ENCODE measurements at regions not wholly inside any gene's neighbourhood (a gene's known extent, or its start where the extent isn't known, plus 50 kb on each side); places are given as distances from the start of the nearest gene placed in this dataset.

DNA sequence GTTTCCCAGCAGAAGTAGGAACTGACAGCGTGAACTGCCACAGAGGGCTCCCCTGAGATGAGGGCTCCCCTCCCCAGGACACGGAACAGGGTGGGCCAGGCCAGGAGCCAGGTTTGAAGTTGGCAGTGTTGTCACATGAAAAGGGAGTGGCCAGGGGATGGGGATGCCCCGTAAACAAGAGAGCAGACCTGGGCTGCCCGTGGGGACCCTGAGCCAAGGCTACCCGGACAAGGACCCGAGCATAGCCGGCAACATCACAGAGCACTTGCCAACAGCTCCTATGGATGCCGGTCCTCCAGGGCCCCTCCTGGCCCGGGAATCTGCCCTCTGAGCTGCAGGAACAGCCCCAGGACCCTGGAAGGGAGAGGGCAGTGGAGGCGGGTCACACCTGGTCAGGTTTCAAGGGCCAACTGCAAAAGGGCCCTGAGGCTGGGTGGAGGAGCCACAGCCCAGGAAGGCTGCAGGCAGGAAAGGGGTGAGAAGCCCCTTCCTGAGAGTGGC is 102.1 kb downstream of the CPZ start:
- DNase-seq, result no peak
- H3K4me3 ChIP-seq, result no peak overlapping the region
- H3K9ac ChIP-seq (ENCODE audit: low read depth in 2 of 2, low read length in 2 of 2), result no peak overlapping the region
- no peaks in the 10 kb centered on the region for H3K9me3 ChIP-seq
- H3K27ac ChIP-seq, result no peak overlapping the region
- intact Hi-C loops (cut with DNase I), result no loop called here
- no peaks in the 10 kb centered on the region for H3K4me1 ChIP-seq
- no peaks in the 10 kb centered on the region for H3K27me3 ChIP-seq
- TF ChIP-seq, protein P1, sequence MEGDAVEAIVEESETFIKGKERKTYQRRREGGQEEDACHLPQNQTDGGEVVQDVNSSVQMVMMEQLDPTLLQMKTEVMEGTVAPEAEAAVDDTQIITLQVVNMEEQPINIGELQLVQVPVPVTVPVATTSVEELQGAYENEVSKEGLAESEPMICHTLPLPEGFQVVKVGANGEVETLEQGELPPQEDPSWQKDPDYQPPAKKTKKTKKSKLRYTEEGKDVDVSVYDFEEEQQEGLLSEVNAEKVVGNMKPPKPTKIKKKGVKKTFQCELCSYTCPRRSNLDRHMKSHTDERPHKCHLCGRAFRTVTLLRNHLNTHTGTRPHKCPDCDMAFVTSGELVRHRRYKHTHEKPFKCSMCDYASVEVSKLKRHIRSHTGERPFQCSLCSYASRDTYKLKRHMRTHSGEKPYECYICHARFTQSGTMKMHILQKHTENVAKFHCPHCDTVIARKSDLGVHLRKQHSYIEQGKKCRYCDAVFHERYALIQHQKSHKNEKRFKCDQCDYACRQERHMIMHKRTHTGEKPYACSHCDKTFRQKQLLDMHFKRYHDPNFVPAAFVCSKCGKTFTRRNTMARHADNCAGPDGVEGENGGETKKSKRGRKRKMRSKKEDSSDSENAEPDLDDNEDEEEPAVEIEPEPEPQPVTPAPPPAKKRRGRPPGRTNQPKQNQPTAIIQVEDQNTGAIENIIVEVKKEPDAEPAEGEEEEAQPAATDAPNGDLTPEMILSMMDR (IDR thresholded peaks at IDR 0.05), result no peak
- no peaks in the 10 kb centered on the region for H3K36me3 ChIP-seq

DNA sequence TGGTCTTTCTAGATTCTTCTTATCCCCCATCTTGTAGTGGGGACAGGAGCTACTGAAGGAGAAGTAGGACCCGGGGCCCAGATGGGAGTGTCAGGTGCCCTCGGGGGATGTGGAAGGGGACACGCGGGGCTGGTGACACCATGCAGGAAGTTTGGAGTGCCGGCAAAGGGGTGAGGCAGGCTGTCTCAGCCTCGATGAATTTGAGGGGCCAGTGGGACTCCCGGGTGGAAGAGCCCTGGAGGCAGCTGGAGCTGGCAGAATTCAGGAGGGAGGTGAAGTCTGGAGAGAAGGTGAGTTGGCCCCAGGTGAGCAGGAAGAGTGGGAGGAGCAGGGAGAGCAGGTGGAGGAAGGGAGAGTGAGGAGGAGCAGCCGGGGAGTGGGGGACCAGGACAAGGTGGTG is 101.7 kb downstream of the CPZ start:
- no peaks in the 10 kb centered on the region for H3K27me3 ChIP-seq
- DNase-seq, result no peak
- H3K27ac ChIP-seq, result no peak overlapping the region
- no peak overlapping the region for H3K4me3 ChIP-seq
- TF ChIP-seq, protein P1 (IDR thresholded peaks at IDR 0.05), result no peak
- no peaks in the 10 kb centered on the region for H3K9me3 ChIP-seq
- H3K36me3 ChIP-seq, result no peaks in the 10 kb centered on the region
- H3K9ac ChIP-seq (ENCODE audit: low read depth in 2 of 2, low read length in 2 of 2), result no peak overlapping the region
- intact Hi-C loops (cut with DNase I), result no loop called here
- H3K4me1 ChIP-seq, result no peaks in the 10 kb centered on the region

DNA sequence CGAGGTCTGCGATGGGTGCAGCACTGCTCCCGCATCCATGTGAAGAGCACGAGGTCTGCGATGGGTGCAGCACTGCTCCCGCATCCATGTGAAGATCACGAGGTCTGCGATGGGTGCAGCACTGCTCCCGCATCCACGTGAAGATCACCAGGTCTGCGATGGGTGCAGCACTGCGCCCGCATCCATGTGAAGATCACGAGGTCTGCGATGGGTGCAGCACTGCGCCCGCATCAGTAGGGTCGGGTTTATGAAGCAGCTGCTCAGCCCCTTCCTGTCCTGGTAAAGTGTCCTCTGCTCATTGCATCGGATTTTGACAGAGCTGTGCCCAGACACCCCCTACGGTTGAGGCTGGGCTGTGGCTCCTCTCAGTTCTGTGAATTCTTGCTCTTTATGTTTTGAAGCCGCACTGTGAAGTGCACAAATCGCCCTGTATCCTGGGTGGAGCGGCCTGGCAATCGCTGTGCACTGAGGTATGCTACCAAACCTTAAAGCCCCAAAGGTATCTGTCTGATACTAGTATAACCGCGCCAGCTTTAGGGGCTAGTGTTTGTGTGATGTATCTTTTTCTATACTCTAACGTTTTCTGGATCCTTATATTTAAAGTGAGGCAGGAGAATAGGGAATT is 98.7 kb downstream of the CPZ start:
- Histone ChIP-seq H3K4me1 (no peaks in the 10 kb centered on the region), H3K36me3 (no peaks in the 10 kb centered on the region), H3K27ac (no peak overlapping the region), H3K9me3 (no peaks in the 10 kb centered on the region), H3K9ac (ENCODE audit: low read depth in 2 of 2, low read length in 2 of 2) (no peak overlapping the region), H3K4me3 (no peak overlapping the region), H3K27me3 (peaks cover 9% of the 10 kb centered on the region)
- no peak for DNase-seq
- intact Hi-C loops (cut with DNase I), result no loop called here
- TF ChIP-seq, protein P1 (IDR thresholded peaks at IDR 0.05), result no peak

DNA sequence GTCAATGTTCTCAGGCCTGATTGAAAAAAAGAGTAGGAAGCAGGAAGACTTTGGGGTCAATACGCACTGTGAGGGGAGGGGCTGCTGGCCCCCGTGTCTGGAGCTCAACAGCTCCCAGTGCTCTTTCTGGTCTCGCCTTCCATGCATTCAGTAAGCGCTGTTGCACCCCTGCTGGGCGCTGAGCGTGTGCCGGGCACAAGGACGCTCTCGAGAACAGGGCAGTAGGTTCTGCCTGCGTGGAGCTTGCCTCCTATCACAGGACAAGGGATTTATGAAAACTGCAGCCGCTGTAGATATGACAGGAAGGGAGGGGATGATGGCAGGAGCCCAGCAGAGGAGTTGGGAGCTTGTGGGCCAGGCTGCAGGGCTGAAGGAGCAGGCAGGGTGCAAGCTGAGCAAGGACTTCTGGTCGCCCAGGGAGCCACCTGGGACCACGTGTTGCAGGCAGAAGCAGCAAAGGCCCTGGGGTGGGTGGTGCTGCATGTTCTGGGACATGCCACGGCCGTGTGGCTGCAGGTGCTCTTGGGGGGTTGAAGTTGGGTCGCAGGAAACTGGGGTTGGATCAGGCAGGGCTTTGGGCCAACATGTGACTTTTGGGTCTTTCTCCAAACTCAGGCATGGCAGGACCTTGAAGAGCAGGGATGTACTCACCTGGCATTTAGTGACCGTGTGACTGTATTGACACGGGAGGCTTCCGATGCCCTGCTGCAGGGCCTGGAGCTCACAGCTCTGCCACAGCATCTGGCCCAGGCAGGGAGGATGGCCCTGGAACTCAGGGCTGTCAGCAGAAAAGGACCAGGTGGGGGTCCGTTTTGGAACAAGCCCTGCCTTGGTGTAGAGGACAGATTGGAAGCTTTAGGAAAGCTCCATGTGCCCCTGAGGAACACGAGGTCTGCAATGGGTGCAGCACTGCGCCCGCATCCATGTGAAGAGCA is 97.9 kb downstream of the CPZ start:
- TF ChIP-seq, protein P1 (IDR thresholded peaks at IDR 0.05), result no peak
- intact Hi-C loops (cut with DNase I), result no loop called here
- peaks cover 9% of the 10 kb centered on the region for H3K27me3 ChIP-seq

DNA sequence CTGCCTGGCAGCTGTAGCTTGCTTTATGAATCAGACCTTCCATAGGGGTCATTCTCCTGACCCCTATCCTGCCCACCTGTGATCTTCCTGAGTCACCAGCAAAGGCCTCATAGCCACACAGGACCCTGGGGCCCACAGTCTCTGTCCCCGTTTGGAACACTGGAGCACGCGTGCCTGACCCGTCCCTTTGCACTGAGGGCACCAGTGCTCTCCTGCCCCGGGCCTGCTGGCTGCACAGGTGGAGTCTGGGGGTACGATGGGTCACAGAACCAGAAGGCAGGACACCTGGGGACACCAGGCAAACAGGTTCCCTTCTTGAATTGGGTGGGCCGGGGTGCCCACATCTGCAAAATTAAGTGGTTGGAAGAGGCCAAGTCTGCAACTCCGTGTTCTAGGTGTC is 97.2 kb downstream of the CPZ start:
- H3K9me3 ChIP-seq, result no peaks in the 10 kb centered on the region
- H3K27me3 ChIP-seq, result peaks cover 9% of the 10 kb centered on the region
- intact Hi-C loops (cut with DNase I), result loop anchor here (5.0 kb wide), 1 partner anchor 198 kb away; no protein-coding TSS in a partner anchor
- H3K36me3 ChIP-seq, result no peaks in the 10 kb centered on the region
- no peak overlapping the region for H3K9ac ChIP-seq (ENCODE audit: low read depth in 2 of 2, low read length in 2 of 2)
- no peak overlapping the region for H3K27ac ChIP-seq
- DNase-seq, result no peak
- H3K4me1 ChIP-seq, result no peaks in the 10 kb centered on the region
- H3K4me3 ChIP-seq, result no peak overlapping the region
- TF ChIP-seq, protein P1 (IDR thresholded peaks at IDR 0.05), result no peak

More for the DNA sequence above, 97.9 kb downstream of the CPZ start:
- H3K9me3 ChIP-seq, result no peaks in the 10 kb centered on the region
- no peak for DNase-seq
- no peaks in the 10 kb centered on the region for H3K4me1 ChIP-seq
- H3K4me3 ChIP-seq, result no peak overlapping the region
- no peak overlapping the region for H3K27ac ChIP-seq
- no peak overlapping the region for H3K9ac ChIP-seq (ENCODE audit: low read depth in 2 of 2, low read length in 2 of 2)
- H3K36me3 ChIP-seq, result no peaks in the 10 kb centered on the region

Measured in colonic mucosa (tissue), 4 donors.